HL-60 (cell line): ENCODE measurements at regions not wholly inside any gene's neighbourhood (a gene's known extent, or its start where the extent isn't known, plus 50 kb on each side); places are given as distances from the start of the nearest gene placed in this dataset.

Experiments
- CTCF ChIP-seq: IDR thresholded peaks from one replicate; pipeline ENCODE4 v1.5.1; 2011; ENCODE audit warnings: low read length, control low read depth, inconsistent platforms; ENCODE audit not compliant: insufficient read depth
- REST ChIP-seq: IDR thresholded peaks from 2 replicates; pipeline ENCODE4 v1.6.1; 2012; ENCODE audit warnings: low read depth; ENCODE audit not compliant: insufficient replicate concordance

- TF ChIP-seq CTCF = no peak
- no peak for TF ChIP-seq REST
These were observed 275.3 kb downstream of the SOX9 start for GRCh38 chr17:72396121-72396520.
